ENCODE measurements at regions not wholly inside any gene's neighbourhood (a gene's known extent, or its start where the extent isn't known, plus 50 kb on each side); places are given as distances from the start of the nearest gene placed in this dataset.

- no peaks in the 10 kb centered on the region for H3K27me3 ChIP-seq (ENCODE audit: insufficient read depth)
Observed at GRCh38 chr13:109904218-109904617, 117.8 kb upstream of the IRS2 start.

More at GRCh38 chr13:109904218-109904617, 117.8 kb upstream of the IRS2 start:
- Histone ChIP-seq H3K9me3 (no peaks in the 10 kb centered on the region), H3K79me2 (ENCODE audit: insufficient read depth) (no peaks in the 10 kb centered on the region), H3K36me3 (replicated peaks in 1 of 2; ENCODE audit: control insufficient read depth in 1 of 2, insufficient read depth in 2 of 2, low read length in 1 of 2) (no peaks in the 10 kb centered on the region), H4K20me1 (ENCODE audit: insufficient read depth) (no peaks in the 10 kb centered on the region), H3K9me2 (no peaks in the 10 kb centered on the region), H3K4me1 (ENCODE audit: control insufficient read depth in 1 of 2, insufficient read depth in 2 of 2, low read depth in 1 of 2, low read length in 1 of 2) (no peaks in the 10 kb centered on the region), H2AFZ (ENCODE audit: low read depth) (no peak overlapping the region), H3K9ac (no peak overlapping the region), H3K4me2 (no peak overlapping the region), H3F3A (replicated peaks; ENCODE audit: insufficient read depth) (no peaks in the 10 kb centered on the region), H3K27ac (ENCODE audit: low read depth in 2 of 2, low read length in 1 of 2) (no peak overlapping the region), H3K4me3 (ENCODE audit: low read depth in 2 of 2, low read length in 1 of 2) (no peak overlapping the region)
- CTCF ChIA-PET, result no interaction called here
- POLR2A ChIA-PET, result no interaction called here
- DNase-seq, result no peak
- TF ChIP-seq, protein P1, sequence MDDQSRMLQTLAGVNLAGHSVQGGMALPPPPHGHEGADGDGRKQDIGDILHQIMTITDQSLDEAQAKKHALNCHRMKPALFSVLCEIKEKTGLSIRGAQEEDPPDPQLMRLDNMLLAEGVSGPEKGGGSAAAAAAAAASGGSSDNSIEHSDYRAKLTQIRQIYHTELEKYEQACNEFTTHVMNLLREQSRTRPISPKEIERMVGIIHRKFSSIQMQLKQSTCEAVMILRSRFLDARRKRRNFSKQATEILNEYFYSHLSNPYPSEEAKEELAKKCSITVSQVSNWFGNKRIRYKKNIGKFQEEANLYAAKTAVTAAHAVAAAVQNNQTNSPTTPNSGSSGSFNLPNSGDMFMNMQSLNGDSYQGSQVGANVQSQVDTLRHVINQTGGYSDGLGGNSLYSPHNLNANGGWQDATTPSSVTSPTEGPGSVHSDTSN (IDR thresholded peaks at IDR 0.05), result no peak
- TF ChIP-seq CTCF (IDR thresholded peaks at IDR 0.05), result no peak
- TF ChIP-seq REST (IDR thresholded peaks at IDR 0.05; ENCODE audit: low read depth, low read length), result no peak
- TF ChIP-seq YY1 (IDR thresholded peaks at IDR 0.05; ENCODE audit: low read depth), result no peak
- no peak for TF ChIP-seq JUND (IDR thresholded peaks at IDR 0.05)
- TF ChIP-seq SMC3 (IDR thresholded peaks at IDR 0.05; ENCODE audit: low read depth, low read length), result no peak
- no peak for TF ChIP-seq TEAD4 (IDR thresholded peaks at IDR 0.05; ENCODE audit: borderline replicate concordance, insufficient read depth)
- TF ChIP-seq ELF1 (IDR thresholded peaks at IDR 0.05), result no peak
- TF ChIP-seq SIN3A (IDR thresholded peaks at IDR 0.05; ENCODE audit: borderline replicate concordance, low read depth, low read length), result no peak
- no peak for TF ChIP-seq FOXJ3 (CRISPR knock-in tag; IDR thresholded peaks at IDR 0.05)
- 60% methylated on average over 4 of the region's 4 CpGs for WGBS (ENCODE audit: low lambda C conversion rate)
